Activated CD8-positive, alpha-beta T cell treated with anti-CD3 and anti-CD28 coated beads for 36 hours (primary cell): ENCODE measurements at regions not wholly inside any gene's neighbourhood (a gene's known extent, or its start where the extent isn't known, plus 50 kb on each side); places are given as distances from the start of the nearest gene placed in this dataset.

Experiments used
- ATAC-seq: fragments of 200-7000 bp; cut with Tn5 transposase; one replicate; pipeline ENCODE4 v1.10.0; 2021; ENCODE audit warnings: mild to moderate bottlenecking, moderate library complexity
- CTCF ChIA-PET: fragments of 350-600 bp; sonication (Branson Sonifier 250); formaldehyde crosslinking; loops from one replicate; lab custom pipeline; 2021; ENCODE audit warnings: antibody characterized with exemption; lab: Charles Lee
- POLR2A ChIA-PET: fragments of 350-600 bp; sonication (Branson Sonifier 250); formaldehyde crosslinking; loops from one replicate; lab custom pipeline; 2021; ENCODE audit warnings: antibody characterized with exemption; lab: Charles Lee
- DNase-seq: peaks from one replicate; pipeline ENCODE4 v3.0.0-alpha.2; 2020
- H3K27ac Mint-ChIP-seq: one replicate; pipeline ENCODE4 v1.8.0; 2021; ENCODE audit warnings: mild to moderate bottlenecking, mixed read lengths
- H3K27me3 Mint-ChIP-seq: one replicate; pipeline ENCODE4 v1.8.0; 2021; ENCODE audit warnings: mixed read lengths
- H3K36me3 Mint-ChIP-seq: one replicate; pipeline ENCODE4 v1.8.0; 2021; ENCODE audit warnings: low read depth, mixed read lengths
- H3K4me1 Mint-ChIP-seq: one replicate; pipeline ENCODE4 v1.8.0; 2021; ENCODE audit warnings: low read depth, mixed read lengths
- H3K4me3 Mint-ChIP-seq: one replicate; pipeline ENCODE4 v1.8.0; 2021; ENCODE audit warnings: mild to moderate bottlenecking, moderate library complexity, mixed read lengths
- H3K9me3 Mint-ChIP-seq: one replicate; pipeline ENCODE4 v1.8.0; 2021; ENCODE audit warnings: mixed read lengths
- intact Hi-C: fragments of 100-400 bp; cut with micrococcal nuclease; formaldehyde crosslinking; loops from one replicate; pipeline ENCODE4 v1.10.0; 2022
- TF ChIP-seq, protein P1 (sequence below): fragments of 200-600 bp; IDR thresholded peaks from one replicate; pipeline ENCODE4 v1.8.0; 2022; ENCODE audit warnings: antibody characterized with exemption, mild to moderate bottlenecking

DNA sequence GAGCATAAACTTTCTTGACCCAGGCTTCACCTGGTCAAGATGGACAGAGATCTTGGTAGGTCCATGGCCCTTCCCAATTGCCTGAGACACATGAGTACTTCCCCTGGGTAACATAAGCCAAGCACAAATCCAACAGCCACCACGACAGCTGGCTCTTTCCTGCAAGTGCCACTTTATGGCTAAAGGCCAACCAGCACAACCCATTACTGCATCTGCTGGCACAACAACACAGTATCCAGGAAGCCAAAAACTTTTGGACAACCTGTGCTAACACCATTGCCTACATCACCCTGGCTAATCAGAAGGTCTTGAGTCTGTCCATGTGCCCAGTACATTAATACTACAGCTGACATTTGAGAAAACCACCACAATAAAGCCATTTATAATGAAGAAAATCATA, 548.0 kb upstream of the SEMA3D start:
- ATAC-seq (no peak), DNase-seq (no peak)
- H3K27ac Mint-ChIP-seq = no peak overlapping the region
- CTCF ChIA-PET = no interaction called here
- POLR2A ChIA-PET = no interaction called here
- H3K9me3 Mint-ChIP-seq = peaks cover 16% of the 10 kb centered on the region
- no peaks in the 10 kb centered on the region for H3K27me3 Mint-ChIP-seq
- TF ChIP-seq, protein P1, sequence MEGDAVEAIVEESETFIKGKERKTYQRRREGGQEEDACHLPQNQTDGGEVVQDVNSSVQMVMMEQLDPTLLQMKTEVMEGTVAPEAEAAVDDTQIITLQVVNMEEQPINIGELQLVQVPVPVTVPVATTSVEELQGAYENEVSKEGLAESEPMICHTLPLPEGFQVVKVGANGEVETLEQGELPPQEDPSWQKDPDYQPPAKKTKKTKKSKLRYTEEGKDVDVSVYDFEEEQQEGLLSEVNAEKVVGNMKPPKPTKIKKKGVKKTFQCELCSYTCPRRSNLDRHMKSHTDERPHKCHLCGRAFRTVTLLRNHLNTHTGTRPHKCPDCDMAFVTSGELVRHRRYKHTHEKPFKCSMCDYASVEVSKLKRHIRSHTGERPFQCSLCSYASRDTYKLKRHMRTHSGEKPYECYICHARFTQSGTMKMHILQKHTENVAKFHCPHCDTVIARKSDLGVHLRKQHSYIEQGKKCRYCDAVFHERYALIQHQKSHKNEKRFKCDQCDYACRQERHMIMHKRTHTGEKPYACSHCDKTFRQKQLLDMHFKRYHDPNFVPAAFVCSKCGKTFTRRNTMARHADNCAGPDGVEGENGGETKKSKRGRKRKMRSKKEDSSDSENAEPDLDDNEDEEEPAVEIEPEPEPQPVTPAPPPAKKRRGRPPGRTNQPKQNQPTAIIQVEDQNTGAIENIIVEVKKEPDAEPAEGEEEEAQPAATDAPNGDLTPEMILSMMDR = no peak
- H3K36me3 Mint-ChIP-seq = no peaks in the 10 kb centered on the region
- intact Hi-C loops = no loop called here
- no peak overlapping the region for H3K4me3 Mint-ChIP-seq
- no peaks in the 10 kb centered on the region for H3K4me1 Mint-ChIP-seq

- ChIA-PET POLR2A (no interaction called here), CTCF (no interaction called here)
- peaks cover 16% of the 10 kb centered on the region for H3K9me3 Mint-ChIP-seq
- no peak for ATAC-seq
- H3K27ac Mint-ChIP-seq = no peak overlapping the region
- no peaks in the 10 kb centered on the region for H3K36me3 Mint-ChIP-seq
- no peak overlapping the region for H3K4me3 Mint-ChIP-seq
- no peaks in the 10 kb centered on the region for H3K27me3 Mint-ChIP-seq
- DNase-seq = no peak
- intact Hi-C loops = no loop called here
- no peaks in the 10 kb centered on the region for H3K4me1 Mint-ChIP-seq
- TF ChIP-seq, protein P1 = no peak
Observed at GRCh38 chr7:85733169-85733915, 546.5 kb upstream of the SEMA3D start.

GRCh38 chr7:85730012-85730411, 543.2 kb upstream of the SEMA3D start:
- H3K4me3 Mint-ChIP-seq = no peak overlapping the region
- no peaks in the 10 kb centered on the region for H3K27me3 Mint-ChIP-seq
- intact Hi-C loops = no loop called here
- H3K9me3 Mint-ChIP-seq = peaks cover 12% of the 10 kb centered on the region
- no peaks in the 10 kb centered on the region for H3K4me1 Mint-ChIP-seq
- ATAC-seq = no peak
- TF ChIP-seq, protein P1 = no peak
- CTCF ChIA-PET = no interaction called here
- no peaks in the 10 kb centered on the region for H3K36me3 Mint-ChIP-seq
- no peak for DNase-seq
- POLR2A ChIA-PET = no interaction called here
- H3K27ac Mint-ChIP-seq = no peak overlapping the region

- no peak overlapping the region for H3K27ac Mint-ChIP-seq
- no peak for ATAC-seq
- CTCF ChIA-PET = no interaction called here
- no peaks in the 10 kb centered on the region for H3K4me1 Mint-ChIP-seq
- TF ChIP-seq, protein P1 = no peak
- H3K4me3 Mint-ChIP-seq = no peak overlapping the region
- no peaks in the 10 kb centered on the region for H3K36me3 Mint-ChIP-seq
- POLR2A ChIA-PET = no interaction called here
- intact Hi-C loops = no loop called here
- no peaks in the 10 kb centered on the region for H3K27me3 Mint-ChIP-seq
- no peak for DNase-seq
- peaks cover 1% of the 10 kb centered on the region for H3K9me3 Mint-ChIP-seq
Observed at GRCh38 chr7:85725026-85725425, 538.2 kb upstream of the SEMA3D start.

DNA sequence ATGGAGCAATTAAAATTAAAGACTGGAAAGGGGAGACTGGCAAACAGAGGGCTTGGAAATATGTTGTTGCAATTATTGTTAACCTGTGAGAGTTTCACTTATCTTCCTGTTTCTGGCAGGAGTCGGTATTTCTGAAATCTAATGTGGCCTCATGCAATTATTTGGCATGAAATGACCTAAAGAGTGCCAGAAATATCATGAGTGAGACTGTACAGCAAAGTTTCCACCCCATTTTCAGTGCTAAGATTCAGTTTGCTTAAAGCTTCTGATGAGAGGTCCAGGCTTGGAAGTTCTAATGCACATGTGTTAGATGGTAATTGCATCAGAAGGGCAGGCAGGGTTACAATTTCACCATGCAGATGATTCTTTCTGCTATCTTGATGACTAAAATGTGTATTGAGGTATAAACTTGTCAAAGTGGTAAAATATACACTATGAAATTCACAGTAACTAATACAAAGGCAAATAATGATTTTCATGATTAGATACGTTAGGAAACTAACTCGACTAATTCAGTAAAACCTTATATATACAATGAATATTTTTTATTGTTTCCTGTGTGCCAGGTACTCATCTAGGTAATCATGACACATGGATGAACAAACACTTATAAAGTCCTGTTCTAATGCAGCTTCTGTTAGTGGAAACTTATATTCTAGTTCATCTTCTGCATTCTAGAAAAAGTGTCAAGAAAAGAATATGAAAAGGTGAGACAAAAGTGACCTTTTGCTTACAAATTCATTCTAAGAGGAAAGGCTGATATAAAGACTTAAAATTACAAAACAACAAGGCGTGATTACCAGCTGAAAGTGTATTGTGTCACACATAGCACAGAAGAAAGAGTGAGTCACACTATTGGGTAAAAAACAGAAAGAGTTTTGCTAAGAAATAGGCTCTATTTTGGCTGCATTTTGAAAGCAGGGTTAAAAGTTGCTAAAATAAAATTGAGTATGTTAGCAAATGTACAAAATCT, 533.4 kb upstream of the SEMA3D start:
- ATAC-seq (no peak), DNase-seq (no peak)
- Mint-ChIP-seq H3K4me1 (no peaks in the 10 kb centered on the region), H3K9me3 (no peaks in the 10 kb centered on the region), H3K27ac (no peak overlapping the region), H3K36me3 (no peaks in the 10 kb centered on the region), H3K27me3 (no peaks in the 10 kb centered on the region), H3K4me3 (no peak overlapping the region)
- POLR2A ChIA-PET = no interaction called here
- intact Hi-C loops = no loop called here
- CTCF ChIA-PET = no interaction called here
- TF ChIP-seq, protein P1 = no peak
